NCI-H1436 (cell line): ENCODE measurements at regions not wholly inside any gene's neighbourhood (a gene's known extent, or its start where the extent isn't known, plus 50 kb on each side); places are given as distances from the start of the nearest gene placed in this dataset.
"Not testable (repeated sequence)": the region's sequence is repeated elsewhere in the genome, so short reads cannot be mapped to it uniquely, and the experiment has no call there.

ENCODE experiments used
- DNase-seq: peaks from one replicate; lab custom pipeline; 2025; lab: John Stamatoyannopoulos, UW

- DNase-seq, result not testable (repeated sequence)
These were observed 57.7 kb upstream of the SULF2 start for GRCh38 chr20:47842950-47843349.

DNA sequence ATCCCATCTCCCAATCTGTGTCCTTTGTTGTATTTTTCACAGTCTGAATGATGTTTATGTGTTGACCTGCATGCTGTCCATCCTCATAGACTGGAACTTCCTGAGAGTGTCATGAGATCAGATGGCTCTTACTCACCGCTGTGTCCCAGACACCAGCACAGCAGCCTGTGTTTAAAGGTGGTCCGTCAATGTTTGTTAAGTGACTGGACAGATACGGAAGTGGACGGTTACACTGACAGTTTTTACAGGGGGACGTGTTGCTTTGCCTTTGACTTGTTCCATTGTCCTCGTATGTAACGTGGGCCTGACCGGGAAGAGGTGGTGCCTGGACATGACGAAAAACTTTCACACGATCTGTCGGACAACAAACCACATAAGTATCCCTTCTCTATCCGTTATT, 56.7 kb upstream of the SULF2 start:
- not testable (repeated sequence) for DNase-seq

DNA sequence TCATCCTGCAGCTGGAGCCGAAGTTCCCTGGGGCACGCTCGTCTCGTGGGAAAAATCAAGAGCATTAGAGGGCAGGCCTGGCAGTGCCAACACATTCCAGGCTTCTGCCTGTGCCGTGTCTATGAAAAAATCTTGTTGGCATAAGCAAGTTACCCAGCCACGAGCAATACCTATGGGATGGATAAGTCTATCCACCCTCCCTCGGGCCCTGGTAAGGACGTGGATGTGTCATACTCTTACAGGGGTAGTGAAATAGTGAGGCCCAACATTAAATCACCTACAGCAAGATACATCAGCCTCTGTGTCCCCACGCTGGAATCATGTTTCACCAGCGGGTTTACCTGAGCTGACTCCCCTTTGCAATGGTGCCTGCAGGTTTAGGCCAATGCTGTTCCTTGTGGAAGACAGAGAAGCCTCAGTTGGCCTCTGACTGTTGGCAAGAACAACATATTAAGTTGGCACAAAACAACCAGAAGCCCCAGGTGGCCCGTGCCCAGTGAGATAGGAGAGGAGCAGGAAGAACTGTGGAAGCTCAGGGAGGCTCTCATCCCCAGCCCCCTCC, 51.1 kb upstream of the SULF2 start:
- not testable (repeated sequence) for DNase-seq
